Activated naive CD4-positive, alpha-beta T cell treated with anti-CD3 and anti-CD28 coated beads, Interleukin-2, amount 50 U/mL, for 24 hours (primary cell): ENCODE measurements at regions not wholly inside any gene's neighbourhood (a gene's known extent, or its start where the extent isn't known, plus 50 kb on each side); places are given as distances from the start of the nearest gene placed in this dataset.
"Not testable (repeated sequence)": the region's sequence is repeated elsewhere in the genome, so short reads cannot be mapped to it uniquely, and the experiment has no call there.

Experiments
- H3K27ac Mint-ChIP-seq: one replicate; pipeline ENCODE4 v1.8.0; 2021; ENCODE audit warnings: mild to moderate bottlenecking, mixed read lengths
- H3K27me3 Mint-ChIP-seq: one replicate; pipeline ENCODE4 v1.8.0; 2021; ENCODE audit warnings: mixed read lengths
- H3K36me3 Mint-ChIP-seq: one replicate; pipeline ENCODE4 v1.8.0; 2021; ENCODE audit warnings: mixed read lengths
- H3K4me1 Mint-ChIP-seq: one replicate; pipeline ENCODE4 v1.8.0; 2021; ENCODE audit warnings: mixed read lengths
- H3K4me3 Mint-ChIP-seq: one replicate; pipeline ENCODE4 v1.8.0; 2021; ENCODE audit warnings: mild to moderate bottlenecking, mixed read lengths
- H3K9me3 Mint-ChIP-seq: one replicate; pipeline ENCODE4 v1.8.0; 2021; ENCODE audit warnings: mixed read lengths

GRCh38 chr10:124198125-124198501, 104.7 kb upstream of the CHST15 start:
- Mint-ChIP-seq H3K9me3 (no peaks in the 10 kb centered on the region), H3K4me3 (no peak overlapping the region), H3K27ac (no peak overlapping the region), H3K27me3 (peaks cover 2% of the 10 kb centered on the region), H3K4me1 (no peaks in the 10 kb centered on the region), H3K36me3 (no peaks in the 10 kb centered on the region)

GRCh38 chr10:124197371-124198124, 104.2 kb upstream of the CHST15 start:
- Mint-ChIP-seq H3K4me1 (no peaks in the 10 kb centered on the region), H3K27me3 (peaks cover 3% of the 10 kb centered on the region), H3K9me3 (no peaks in the 10 kb centered on the region), H3K4me3 (no peak overlapping the region), H3K36me3 (no peaks in the 10 kb centered on the region), H3K27ac (no peak overlapping the region)

- H3K27me3 Mint-ChIP-seq, result peaks cover 5% of the 10 kb centered on the region
- no peaks in the 10 kb centered on the region for H3K9me3 Mint-ChIP-seq
- H3K36me3 Mint-ChIP-seq, result no peaks in the 10 kb centered on the region
- no peak overlapping the region for H3K4me3 Mint-ChIP-seq
- H3K4me1 Mint-ChIP-seq, result no peaks in the 10 kb centered on the region
- H3K27ac Mint-ChIP-seq, result no peak overlapping the region
Measured at GRCh38 chr10:124196659-124197058, 103.3 kb upstream of the CHST15 start.

GRCh38 chr10:124194199-124194824, 100.9 kb upstream of the CHST15 start:
- Mint-ChIP-seq H3K27me3 (peaks cover 9% of the 10 kb centered on the region), H3K27ac (no peak overlapping the region), H3K9me3 (no peaks in the 10 kb centered on the region), H3K36me3 (no peaks in the 10 kb centered on the region), H3K4me1 (no peaks in the 10 kb centered on the region), H3K4me3 (no peak overlapping the region)

- Mint-ChIP-seq H3K27me3 (peaks cover 9% of the 10 kb centered on the region), H3K9me3 (no peaks in the 10 kb centered on the region)
Measured at GRCh38 chr10:124193309-124193696, 99.9 kb upstream of the CHST15 start.

GRCh38 chr10:124192664-124193308, 99.4 kb upstream of the CHST15 start:
- H3K27me3 Mint-ChIP-seq, H3K4me3 Mint-ChIP-seq, H3K36me3 Mint-ChIP-seq, H3K4me1 Mint-ChIP-seq, H3K27ac Mint-ChIP-seq, H3K9me3 Mint-ChIP-seq: not testable (repeated sequence)

More at GRCh38 chr10:124193309-124193696, 99.9 kb upstream of the CHST15 start:
- Mint-ChIP-seq H3K27ac (no peak overlapping the region), H3K4me1 (no peaks in the 10 kb centered on the region), H3K36me3 (no peaks in the 10 kb centered on the region), H3K4me3 (no peak overlapping the region)

DNA sequence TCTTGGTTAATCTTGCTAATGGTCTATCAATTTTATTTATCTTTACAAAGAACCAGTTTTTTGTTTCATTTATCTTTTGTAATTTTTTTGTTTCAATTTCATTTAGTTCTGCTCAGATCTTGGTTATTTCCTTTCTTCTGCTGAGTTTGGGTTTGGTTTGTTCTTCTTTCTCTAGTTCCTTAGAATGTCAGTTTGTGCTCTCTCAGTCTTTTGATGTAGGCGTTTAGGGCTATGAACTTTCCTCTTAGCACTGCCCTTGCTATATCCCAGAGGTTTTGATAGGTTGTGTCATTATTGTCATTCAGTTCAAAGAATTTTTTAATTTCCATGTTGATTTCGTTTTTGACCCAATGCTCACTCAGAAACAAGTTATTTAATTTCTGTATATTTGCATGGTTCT, 97.1 kb upstream of the CHST15 start:
- not testable (repeated sequence) for H3K27ac Mint-ChIP-seq, H3K4me3 Mint-ChIP-seq, H3K27me3 Mint-ChIP-seq, H3K36me3 Mint-ChIP-seq, H3K4me1 Mint-ChIP-seq, H3K9me3 Mint-ChIP-seq

DNA sequence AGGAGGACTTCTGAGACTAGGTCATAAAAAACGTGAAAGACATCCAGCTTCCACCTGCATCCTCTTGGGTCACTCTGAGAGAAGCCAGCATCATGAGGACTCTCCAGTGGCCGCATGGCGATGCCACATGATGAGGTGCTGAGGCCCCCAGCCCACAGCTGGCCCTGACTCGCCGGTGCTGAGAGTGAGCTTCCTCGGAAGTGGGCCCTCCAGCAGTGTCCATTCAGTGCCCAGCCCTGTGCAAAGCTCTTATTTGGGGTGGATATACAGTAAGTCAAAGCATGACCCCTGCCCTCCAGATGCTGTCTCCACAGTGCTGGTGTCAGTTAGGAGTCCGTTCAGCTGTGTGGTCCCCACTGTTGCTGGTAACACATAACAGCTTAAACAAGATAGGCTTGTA, 93.6 kb upstream of the CHST15 start:
- peaks cover 3% of the 10 kb centered on the region for H3K27me3 Mint-ChIP-seq
- no peaks in the 10 kb centered on the region for H3K36me3 Mint-ChIP-seq
- no peak overlapping the region for H3K27ac Mint-ChIP-seq
- H3K4me3 Mint-ChIP-seq, result no peak overlapping the region
- no peaks in the 10 kb centered on the region for H3K4me1 Mint-ChIP-seq
- H3K9me3 Mint-ChIP-seq, result no peaks in the 10 kb centered on the region

GRCh38 chr10:124185084-124185483, 91.7 kb upstream of the CHST15 start:
- Mint-ChIP-seq H3K36me3 (no peaks in the 10 kb centered on the region), H3K27ac (no peak overlapping the region), H3K4me3 (no peak overlapping the region), H3K27me3 (peaks cover under 1% of the 10 kb centered on the region), H3K9me3 (no peaks in the 10 kb centered on the region), H3K4me1 (no peaks in the 10 kb centered on the region)

GRCh38 chr10:124184208-124184830, 90.9 kb upstream of the CHST15 start:
- Mint-ChIP-seq H3K4me1 (no peaks in the 10 kb centered on the region), H3K9me3 (no peaks in the 10 kb centered on the region), H3K27me3 (no peaks in the 10 kb centered on the region), H3K27ac (no peak overlapping the region), H3K36me3 (no peaks in the 10 kb centered on the region), H3K4me3 (no peak overlapping the region)

DNA sequence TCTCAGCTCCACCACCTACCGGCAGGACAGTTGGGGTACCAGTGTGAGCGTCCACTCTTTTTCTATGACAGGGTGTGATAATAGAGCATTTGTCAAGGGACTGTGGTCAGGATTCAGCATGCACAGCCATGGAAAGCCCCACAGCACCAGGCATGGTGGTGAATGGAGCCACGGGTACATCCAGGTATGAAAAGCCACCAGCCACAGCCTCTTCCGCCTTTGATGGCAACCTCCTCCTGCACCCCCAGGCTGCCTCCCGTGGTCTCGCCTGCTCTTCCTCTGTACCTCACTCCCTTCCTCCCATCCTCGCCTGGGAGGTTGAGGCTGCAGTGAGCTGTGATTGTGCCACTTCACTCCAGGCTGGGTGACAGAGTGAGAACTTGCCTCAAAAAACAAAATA, 90.2 kb upstream of the CHST15 start:
- no peak overlapping the region for H3K4me3 Mint-ChIP-seq
- H3K36me3 Mint-ChIP-seq, result no peaks in the 10 kb centered on the region
- no peaks in the 10 kb centered on the region for H3K9me3 Mint-ChIP-seq
- H3K4me1 Mint-ChIP-seq, result no peaks in the 10 kb centered on the region
- H3K27me3 Mint-ChIP-seq, result no peaks in the 10 kb centered on the region
- no peak overlapping the region for H3K27ac Mint-ChIP-seq

- H3K27ac Mint-ChIP-seq, result no peak overlapping the region
- no peaks in the 10 kb centered on the region for H3K36me3 Mint-ChIP-seq
- H3K27me3 Mint-ChIP-seq, result no peaks in the 10 kb centered on the region
- H3K9me3 Mint-ChIP-seq, result no peaks in the 10 kb centered on the region
- no peak overlapping the region for H3K4me3 Mint-ChIP-seq
- no peaks in the 10 kb centered on the region for H3K4me1 Mint-ChIP-seq
Measured at GRCh38 chr10:124182088-124182541, 88.7 kb upstream of the CHST15 start.

GRCh38 chr10:124181656-124182055, 88.3 kb upstream of the CHST15 start:
- no peaks in the 10 kb centered on the region for H3K36me3 Mint-ChIP-seq
- H3K27ac Mint-ChIP-seq, result no peak overlapping the region
- H3K4me1 Mint-ChIP-seq, result no peaks in the 10 kb centered on the region
- H3K27me3 Mint-ChIP-seq, result no peaks in the 10 kb centered on the region
- H3K9me3 Mint-ChIP-seq, result no peaks in the 10 kb centered on the region
- H3K4me3 Mint-ChIP-seq, result no peak overlapping the region

GRCh38 chr10:124180947-124181549, 87.7 kb upstream of the CHST15 start:
- no peaks in the 10 kb centered on the region for H3K9me3 Mint-ChIP-seq
- H3K36me3 Mint-ChIP-seq, result no peaks in the 10 kb centered on the region
- no peaks in the 10 kb centered on the region for H3K4me1 Mint-ChIP-seq
- H3K27me3 Mint-ChIP-seq, result no peaks in the 10 kb centered on the region
- no peak overlapping the region for H3K4me3 Mint-ChIP-seq
- no peak overlapping the region for H3K27ac Mint-ChIP-seq

GRCh38 chr10:124180044-124180745, 86.8 kb upstream of the CHST15 start:
- H3K9me3 Mint-ChIP-seq, result no peaks in the 10 kb centered on the region
- H3K36me3 Mint-ChIP-seq, result no peaks in the 10 kb centered on the region
- H3K27me3 Mint-ChIP-seq, result no peaks in the 10 kb centered on the region
- no peak overlapping the region for H3K27ac Mint-ChIP-seq
- H3K4me3 Mint-ChIP-seq, result no peak overlapping the region
- H3K4me1 Mint-ChIP-seq, result no peaks in the 10 kb centered on the region
